DND-41 (cell line): ENCODE measurements at regions not wholly inside any gene's neighbourhood (a gene's known extent, or its start where the extent isn't known, plus 50 kb on each side); places are given as distances from the start of the nearest gene placed in this dataset.

Experiments used
- ATAC-seq: fragments of 200-7000 bp; cut with Tn5 transposase; 3 replicates; pipeline ENCODE4 v1.9.1; 2021; ENCODE audit warnings: low read depth; ENCODE audit not compliant: insufficient read depth
- DNase-seq: peaks from one replicate; pipeline ENCODE4 v3.0.0-alpha.2; 2020
- H2AFZ ChIP-seq: 2 replicates; pipeline ENCODE4 v1.6.0; 2012; ENCODE audit warnings: low read depth, low read length
- H3K27ac ChIP-seq: 2 replicates; pipeline ENCODE4 v1.5.1; 2012; ENCODE audit warnings: low read length, inconsistent platforms
- H3K27me3 ChIP-seq: fragments of 200-600 bp; sonication (generic); 2 replicates; pipeline ENCODE4 v1.6.0; 2012; ENCODE audit warnings: low read length, mild to moderate bottlenecking, inconsistent platforms; ENCODE audit not compliant: insufficient read depth, poor library complexity
- H3K36me3 ChIP-seq: 2 replicates; pipeline ENCODE4 v1.5.1; 2012; ENCODE audit warnings: low read length, inconsistent platforms; ENCODE audit not compliant: insufficient read depth
- H3K4me1 ChIP-seq: 2 replicates; pipeline ENCODE4 v1.5.1; 2012; ENCODE audit warnings: mild to moderate bottlenecking, low read length; ENCODE audit not compliant: insufficient read depth
- H3K4me2 ChIP-seq: 2 replicates; pipeline ENCODE4 v1.6.0; 2012; ENCODE audit warnings: mild to moderate bottlenecking, moderate library complexity, low read length, inconsistent platforms; ENCODE audit not compliant: insufficient read depth
- H3K4me3 ChIP-seq, 2 experiments: fragments of 200-600 bp in 1 of 2; shearing (Covaris generic) in 1 of 2; 2 replicates each; pipeline ENCODE4 v1.5.1; 2012 to 2016; ENCODE audit warnings: inconsistent platforms in 2 of 2, low read length in 2 of 2, mild to moderate bottlenecking in 2 of 2, low read depth in 1 of 2, moderate library complexity in 1 of 2
- H3K79me2 ChIP-seq: 2 replicates; pipeline ENCODE4 v1.6.0; 2012; ENCODE audit warnings: low read length, inconsistent platforms; ENCODE audit not compliant: insufficient read depth
- H3K9ac ChIP-seq: 2 replicates; pipeline ENCODE4 v1.6.0; 2012; ENCODE audit warnings: low read depth, mild to moderate bottlenecking, inconsistent platforms, low read length, moderate library complexity
- H3K9me3 ChIP-seq: 2 replicates; pipeline ENCODE4 v1.5.1; 2012; ENCODE audit warnings: low read length, moderate library complexity, mild to moderate bottlenecking, inconsistent platforms; ENCODE audit not compliant: insufficient read depth, severe bottlenecking
- H4K20me1 ChIP-seq: 2 replicates; pipeline ENCODE4 v1.6.0; 2012; ENCODE audit warnings: low read length; ENCODE audit not compliant: insufficient read depth
- CTCF ChIP-seq: IDR thresholded peaks from 2 replicates; pipeline ENCODE4 v1.5.1; 2012; ENCODE audit warnings: borderline replicate concordance, low read length, moderate library complexity, mild to moderate bottlenecking; ENCODE audit not compliant: poor library complexity, severe bottlenecking; ENCODE audit errors: extremely low read depth
- EZH2 ChIP-seq: IDR thresholded peaks from 3 replicates; pipeline ENCODE4 v1.6.1; 2012; ENCODE audit warnings: borderline replicate concordance, low read depth, mild to moderate bottlenecking, moderate library complexity, low read length, inconsistent platforms; ENCODE audit not compliant: severe bottlenecking

- Histone ChIP-seq H3K27me3 (no peaks in the 10 kb centered on the region), H3K9me3 (no peaks in the 10 kb centered on the region), H3K36me3 (no peaks in the 10 kb centered on the region), H3K9ac (no peak overlapping the region), H3K27ac (no peak overlapping the region), H3K4me2 (no peak overlapping the region), H2AFZ (no peak overlapping the region), H3K4me3 (no peak overlapping the region), H4K20me1 (no peaks in the 10 kb centered on the region), H3K79me2 (no peaks in the 10 kb centered on the region), H3K4me1 (no peaks in the 10 kb centered on the region)
- TF ChIP-seq EZH2 (no peak), CTCF (no peak)
- no peak for DNase-seq
- no peak for ATAC-seq
These were observed 1351.9 kb upstream of the C9orf72 start for GRCh38 chr9:28925157-28925556.

GRCh38 chr9:28926306-28926705 lies 1353.0 kb upstream of the C9orf72 start:
- ATAC-seq: no peak
- Histone ChIP-seq H3K27me3 (no peaks in the 10 kb centered on the region), H3K4me2 (no peak overlapping the region), H3K27ac (no peak overlapping the region), H3K9ac (no peak overlapping the region), H3K4me3 (no peak overlapping the region), H3K4me1 (no peaks in the 10 kb centered on the region), H3K79me2 (no peaks in the 10 kb centered on the region), H3K9me3 (no peaks in the 10 kb centered on the region), H2AFZ (no peak overlapping the region), H3K36me3 (no peaks in the 10 kb centered on the region), H4K20me1 (no peaks in the 10 kb centered on the region)
- TF ChIP-seq EZH2: no peak
- TF ChIP-seq CTCF: no peak
- no peak for DNase-seq

- no peak for TF ChIP-seq CTCF
- TF ChIP-seq EZH2: no peak
- Histone ChIP-seq H3K4me3 (no peak overlapping the region), H3K4me1 (no peaks in the 10 kb centered on the region), H3K9ac (no peak overlapping the region), H3K36me3 (no peaks in the 10 kb centered on the region), H3K27ac (no peak overlapping the region), H3K9me3 (no peaks in the 10 kb centered on the region), H2AFZ (no peak overlapping the region), H3K4me2 (no peak overlapping the region), H3K27me3 (no peaks in the 10 kb centered on the region), H4K20me1 (no peaks in the 10 kb centered on the region), H3K79me2 (no peaks in the 10 kb centered on the region)
- ATAC-seq: no peak
- no peak for DNase-seq
These were observed 1354.4 kb upstream of the C9orf72 start for GRCh38 chr9:28927691-28928090.

GRCh38 chr9:28929433-28929832 lies 1356.2 kb upstream of the C9orf72 start:
- H3K9me3 ChIP-seq: no peaks in the 10 kb centered on the region
- no peak overlapping the region for H3K9ac ChIP-seq
- no peak for DNase-seq
- H2AFZ ChIP-seq: no peak overlapping the region
- H4K20me1 ChIP-seq: no peaks in the 10 kb centered on the region
- ATAC-seq: no peak
- no peak overlapping the region for H3K4me3 ChIP-seq
- H3K27ac ChIP-seq: no peak overlapping the region
- TF ChIP-seq CTCF (no peak), EZH2 (no peak)
- H3K27me3 ChIP-seq: no peaks in the 10 kb centered on the region
- H3K4me1 ChIP-seq: no peaks in the 10 kb centered on the region
- no peaks in the 10 kb centered on the region for H3K79me2 ChIP-seq
- H3K36me3 ChIP-seq: no peaks in the 10 kb centered on the region
- H3K4me2 ChIP-seq: no peak overlapping the region
